OCI-LY3 (cell line): ENCODE measurements at regions not wholly inside any gene's neighbourhood (a gene's known extent, or its start where the extent isn't known, plus 50 kb on each side); places are given as distances from the start of the nearest gene placed in this dataset.

ENCODE experiments used
- H2AFZ ChIP-seq: fragments of 200-600, 300-600 bp; shearing (Covaris generic); 2 replicates; pipeline ENCODE4 v1.6.0; 2014; ENCODE audit warnings: antibody characterized with exemption, low read depth, low read length
- H3K27ac ChIP-seq: fragments of 200-600, 300-600 bp; sonication (generic); 2 replicates; pipeline ENCODE4 v1.5.1; 2014; ENCODE audit warnings: mild to moderate bottlenecking, low read length, moderate library complexity, mixed read lengths
- H3K27me3 ChIP-seq: fragments of 200-600, 300-600 bp; sonication (generic); 2 replicates; pipeline ENCODE4 v1.6.1; 2014; ENCODE audit warnings: low read depth, low read length, mixed read lengths
- H3K36me3 ChIP-seq: fragments of 200-600, 300-600 bp; sonication (generic); replicated peaks from 2 replicates; pipeline ENCODE3; 2014; ENCODE audit warnings: low read depth, low read length, mixed read lengths
- H3K4me1 ChIP-seq: fragments of 300-600, 200-600 bp; sonication (generic); 2 replicates; pipeline ENCODE4 v1.6.1; 2014; ENCODE audit warnings: low read length, mixed read lengths
- H3K4me2 ChIP-seq: fragments of 200-600, 300-600 bp; sonication (generic); 2 replicates; pipeline ENCODE4 v1.6.1; 2014; ENCODE audit warnings: low read length, mixed read lengths
- H3K4me3 ChIP-seq: fragments of 300-600, 200-600 bp; sonication (generic); 2 replicates; pipeline ENCODE4 v1.5.1; 2014; ENCODE audit warnings: antibody characterized with exemption, mild to moderate bottlenecking, low read length, moderate library complexity
- H3K79me2 ChIP-seq: fragments of 300-600, 200-600 bp; shearing (Covaris generic); 2 replicates; pipeline ENCODE4 v1.6.1; 2014; ENCODE audit warnings: mild to moderate bottlenecking, low read length, mixed read lengths
- H3K9ac ChIP-seq: fragments of 300-600, 200-600 bp; shearing (Covaris generic); 2 replicates; pipeline ENCODE4 v1.6.0; 2014; ENCODE audit warnings: mild to moderate bottlenecking, low read length, moderate library complexity
- H3K9me3 ChIP-seq: fragments of 200-600, 300-600 bp; shearing (Covaris generic); 2 replicates; pipeline ENCODE4 v1.6.1; 2014; ENCODE audit warnings: low read length, mixed read lengths; ENCODE audit not compliant: insufficient read depth
- H4K20me1 ChIP-seq: fragments of 200-600, 300-600 bp; sonication (generic); 2 replicates; pipeline ENCODE4 v1.6.1; 2016; ENCODE audit warnings: low read length, mixed read lengths; ENCODE audit not compliant: insufficient read depth
- CTCF ChIP-seq: fragments of 200-600, 300-600 bp; sonication (generic); IDR thresholded peaks from 2 replicates; pipeline ENCODE4 v1.5.1; 2014; ENCODE audit warnings: antibody characterized with exemption, low read length, low read depth
- EZH2phosphoT487 ChIP-seq: fragments of 200-600 bp; shearing (Covaris generic); IDR thresholded peaks from 2 replicates; pipeline ENCODE4 v1.6.1; 2018; ENCODE audit warnings: antibody characterized with exemption, mixed run types, low read depth

- Histone ChIP-seq H3K36me3 (no peaks in the 10 kb centered on the region), H2AFZ (no peak overlapping the region), H3K4me3 (no peak overlapping the region), H3K9ac (no peak overlapping the region), H3K4me2 (no peak overlapping the region), H3K9me3 (no peaks in the 10 kb centered on the region), H3K27me3 (peaks cover 40% of the 10 kb centered on the region), H4K20me1 (no peaks in the 10 kb centered on the region), H3K27ac (no peak overlapping the region), H3K79me2 (no peaks in the 10 kb centered on the region), H3K4me1 (no peaks in the 10 kb centered on the region)
- TF ChIP-seq CTCF (no peak), EZH2phosphoT487 (no peak)
These were observed 393.9 kb downstream of the RPS24 start for GRCh38 chr10:78427497-78428031.

- Histone ChIP-seq H3K27me3 (peaks cover 40% of the 10 kb centered on the region), H3K9me3 (no peaks in the 10 kb centered on the region), H3K27ac (no peak overlapping the region), H3K4me1 (no peaks in the 10 kb centered on the region), H3K4me3 (no peak overlapping the region), H4K20me1 (no peaks in the 10 kb centered on the region), H2AFZ (no peak overlapping the region), H3K9ac (no peak overlapping the region), H3K79me2 (no peaks in the 10 kb centered on the region), H3K4me2 (no peak overlapping the region), H3K36me3 (no peaks in the 10 kb centered on the region)
- no peak for TF ChIP-seq CTCF
- no peak for TF ChIP-seq EZH2phosphoT487
These were observed 394.9 kb downstream of the RPS24 start for GRCh38 chr10:78428579-78428978.

- TF ChIP-seq CTCF (no peak), EZH2phosphoT487 (no peak)
- H3K4me3 ChIP-seq = no peak overlapping the region
- no peaks in the 10 kb centered on the region for H3K79me2 ChIP-seq
- no peaks in the 10 kb centered on the region for H3K4me1 ChIP-seq
- H3K27ac ChIP-seq = no peak overlapping the region
- H3K27me3 ChIP-seq = peaks cover 40% of the 10 kb centered on the region
- H2AFZ ChIP-seq = no peak overlapping the region
- no peaks in the 10 kb centered on the region for H3K9me3 ChIP-seq
- H3K9ac ChIP-seq = no peak overlapping the region
- H4K20me1 ChIP-seq = no peaks in the 10 kb centered on the region
- H3K4me2 ChIP-seq = no peak overlapping the region
- H3K36me3 ChIP-seq = no peaks in the 10 kb centered on the region
These were observed 396.3 kb downstream of the RPS24 start for GRCh38 chr10:78429984-78430383.

- TF ChIP-seq CTCF (0 out of 2 replicates have a peak, but pooled peaks have one; percentile 7), EZH2phosphoT487 (no peak)
- no peak overlapping the region for H3K4me2 ChIP-seq
- no peaks in the 10 kb centered on the region for H3K4me1 ChIP-seq
These were observed 398.9 kb downstream of the RPS24 start for GRCh38 chr10:78432583-78432982.

More at GRCh38 chr10:78432583-78432982, 398.9 kb downstream of the RPS24 start:
- no peaks in the 10 kb centered on the region for H3K79me2 ChIP-seq
- no peaks in the 10 kb centered on the region for H4K20me1 ChIP-seq
- H3K27me3 ChIP-seq = peaks cover 37% of the 10 kb centered on the region
- H3K9ac ChIP-seq = no peak overlapping the region
- H2AFZ ChIP-seq = no peak overlapping the region
- H3K4me3 ChIP-seq = no peak overlapping the region
- H3K36me3 ChIP-seq = no peaks in the 10 kb centered on the region
- H3K9me3 ChIP-seq = no peaks in the 10 kb centered on the region
- H3K27ac ChIP-seq = no peak overlapping the region
